HUDEP-2 (cell line): ENCODE measurements at regions not wholly inside any gene's neighbourhood (a gene's known extent, or its start where the extent isn't known, plus 50 kb on each side); places are given as distances from the start of the nearest gene placed in this dataset.
"Not testable (repeated sequence)": the region's sequence is repeated elsewhere in the genome, so short reads cannot be mapped to it uniquely, and the experiment has no call there.

Experiments used
- DNase-seq, 76 experiments: peaks; one replicate each; lab custom pipeline; 2025; ENCODE audit not compliant: unreplicated experiment in 76 of 76; lab: John Stamatoyannopoulos, UW

GRCh38 chr3:127045435-127046045, 62.6 kb downstream of the PLXNA1 start:
- no peak for DNase-seq

DNA sequence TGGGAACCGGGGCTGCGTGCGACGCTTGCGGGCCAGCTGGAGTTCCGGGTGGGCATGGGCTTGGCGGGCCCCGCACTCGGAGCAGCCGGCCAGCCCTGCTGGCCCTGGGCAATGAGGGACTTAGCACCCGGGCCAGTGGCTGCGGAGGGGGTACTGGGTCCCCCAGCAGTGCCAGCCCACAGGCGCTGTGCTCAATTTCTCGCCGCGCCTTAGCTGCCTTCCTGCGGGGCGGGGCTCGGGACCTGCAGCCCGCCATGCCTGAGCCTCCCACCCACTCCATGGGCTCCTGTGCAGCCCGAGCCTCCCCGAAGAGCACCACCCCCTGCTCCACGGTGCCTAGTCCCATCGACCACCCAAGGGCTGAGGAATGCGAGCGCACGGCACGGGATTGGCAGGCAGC, 63.8 kb downstream of the PLXNA1 start:
- not testable (repeated sequence) for DNase-seq

- DNase-seq, result no peak
Observed at GRCh38 chr3:127049393-127049792, 66.5 kb downstream of the PLXNA1 start.

DNA sequence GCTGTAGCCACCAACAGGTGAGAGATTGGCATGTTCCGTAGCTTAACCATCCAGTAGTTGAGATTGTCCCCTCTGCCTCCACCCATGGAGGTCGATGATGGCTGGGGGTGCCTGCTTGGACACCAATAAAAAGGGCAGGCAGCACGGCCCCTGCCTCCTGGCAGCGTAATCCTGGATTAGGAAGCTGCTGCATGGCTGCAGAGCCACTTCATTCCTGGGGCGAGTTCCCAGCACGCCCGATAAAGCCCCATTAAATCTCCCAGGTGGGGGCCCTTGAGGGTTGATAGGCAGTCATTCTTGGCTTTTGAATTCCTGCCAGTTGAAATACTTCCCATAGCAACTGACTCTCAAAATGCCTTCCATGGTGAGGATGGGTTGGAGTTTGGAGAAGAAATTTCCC, 67.8 kb downstream of the PLXNA1 start:
- no peak for DNase-seq

GRCh38 chr3:127052121-127052561, 69.2 kb downstream of the PLXNA1 start:
- no peak for DNase-seq

DNA sequence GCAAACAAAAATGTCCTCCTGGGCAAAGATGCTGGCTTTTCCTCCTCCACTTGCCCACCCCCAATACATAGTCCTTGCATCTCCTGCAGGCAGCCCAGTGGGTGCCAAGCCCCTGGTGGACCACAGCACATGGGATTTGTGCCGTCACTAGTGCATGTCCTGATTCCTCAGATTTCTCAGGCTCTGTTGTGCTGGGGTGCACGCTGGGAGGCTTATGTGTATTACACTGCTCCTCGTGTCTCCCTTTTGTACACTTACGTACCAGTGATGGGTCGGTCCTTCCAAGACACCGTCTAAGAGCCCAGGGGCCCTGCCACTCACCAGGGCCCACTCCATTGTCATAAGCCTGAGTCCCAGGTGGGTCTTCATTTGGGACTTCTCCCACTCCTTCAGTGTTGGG, 70.1 kb downstream of the PLXNA1 start:
- DNase-seq, result no peak

GRCh38 chr3:127053450-127053849, 70.5 kb downstream of the PLXNA1 start:
- DNase-seq, result no peak

GRCh38 chr3:127053979-127054378, 71.1 kb downstream of the PLXNA1 start:
- no peak for DNase-seq

GRCh38 chr3:127056281-127056680, 73.4 kb downstream of the PLXNA1 start:
- no peak for DNase-seq

DNA sequence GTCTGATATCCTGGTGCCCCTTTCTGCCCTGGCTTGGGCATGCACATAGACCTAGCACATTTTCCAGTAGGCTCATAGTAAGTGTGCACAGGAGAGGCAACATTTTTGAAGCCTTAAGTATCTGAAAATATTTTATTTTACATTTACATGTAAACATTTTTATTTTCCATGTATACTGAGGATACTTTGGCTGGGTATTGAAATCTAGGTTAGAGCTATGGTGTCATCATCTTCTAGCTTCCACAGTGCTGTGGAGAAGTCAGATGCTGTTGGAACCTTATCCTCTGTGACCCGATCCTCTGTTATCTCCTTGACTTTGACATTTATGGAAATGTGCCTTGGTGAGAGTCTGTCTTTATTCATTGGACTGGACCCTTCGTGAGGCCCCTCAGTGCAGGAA, 74.1 kb downstream of the PLXNA1 start:
- DNase-seq, result no peak

- no peak for DNase-seq
Observed at GRCh38 chr3:127059072-127059471, 76.2 kb downstream of the PLXNA1 start.

DNA sequence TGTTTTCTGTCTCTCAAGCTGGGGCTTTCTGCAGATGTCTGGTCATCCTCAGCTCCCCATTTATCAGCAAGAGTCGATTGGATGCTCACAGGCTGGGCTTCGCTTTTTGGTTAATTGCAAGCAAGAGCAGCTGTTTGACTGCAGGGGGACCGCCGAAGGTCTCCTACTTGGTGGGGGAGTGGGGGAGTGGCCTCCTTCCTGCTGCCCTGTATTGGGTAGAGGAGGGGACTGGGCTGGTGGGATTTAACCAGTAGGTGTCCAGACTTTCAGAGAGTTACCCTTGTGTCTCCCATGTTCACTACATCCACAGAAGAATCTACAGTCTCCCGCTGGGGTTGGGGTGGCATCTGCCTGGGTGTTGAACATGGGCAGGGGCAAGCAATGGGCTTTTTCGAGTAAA, 78.7 kb downstream of the PLXNA1 start:
- DNase-seq, result no peak

DNA sequence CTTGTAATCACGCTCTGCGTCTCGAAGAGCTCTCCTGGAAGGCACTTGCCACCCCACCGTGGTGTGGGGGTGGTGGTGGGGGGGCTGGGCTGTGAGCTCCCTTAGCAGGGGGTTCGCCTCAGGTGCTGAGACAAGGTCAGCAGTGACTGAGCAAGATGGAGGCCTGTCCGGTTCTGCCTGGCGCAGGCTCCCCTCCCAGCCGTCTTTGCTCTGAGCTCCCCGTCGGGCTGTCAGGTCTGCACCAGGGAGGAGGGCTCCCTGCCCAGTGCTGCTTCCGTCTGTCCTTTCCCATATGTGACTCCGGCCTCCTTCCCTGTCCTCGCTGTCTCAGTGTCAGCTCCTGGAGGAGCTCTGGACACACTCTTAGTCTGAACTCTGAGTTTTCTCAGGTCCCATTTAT, 80.0 kb downstream of the PLXNA1 start:
- DNase-seq, result no peak

GRCh38 chr3:127063916-127064315, 81.0 kb downstream of the PLXNA1 start:
- no peak for DNase-seq

DNA sequence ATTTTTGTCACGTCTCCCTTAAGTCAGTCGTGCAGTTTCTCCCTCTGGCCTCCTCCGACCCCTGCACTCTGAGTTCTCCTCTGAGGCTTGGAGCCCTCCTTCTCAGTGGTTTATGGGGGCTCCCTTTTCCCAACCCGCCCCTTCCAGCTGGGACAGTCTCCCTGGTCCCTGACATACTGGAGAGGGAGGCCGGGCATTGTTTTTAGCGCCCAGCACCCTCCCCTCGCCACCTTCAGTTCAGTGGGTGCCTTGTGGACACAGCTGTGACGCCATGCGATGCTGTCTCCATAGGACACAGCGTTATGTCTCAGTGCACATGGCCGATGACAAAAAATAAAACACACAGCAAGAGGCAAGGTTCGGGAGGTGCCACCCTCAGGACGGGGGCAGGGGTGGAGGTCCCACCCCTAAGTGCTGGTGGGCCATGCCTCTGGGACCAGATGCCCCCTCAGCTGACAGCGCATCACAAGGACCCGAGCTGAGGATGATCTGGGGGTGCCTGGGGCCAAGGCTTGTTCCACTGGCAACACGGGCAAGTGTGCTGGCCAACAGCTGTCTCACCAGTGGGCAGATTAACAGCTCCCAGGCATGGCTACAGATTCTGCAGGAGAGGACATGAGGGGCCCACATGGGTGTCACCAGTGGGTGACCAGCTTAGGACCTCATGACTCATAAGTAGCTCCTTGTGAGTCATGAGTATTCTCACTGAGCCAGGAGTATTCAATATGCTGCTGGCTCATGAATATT, 81.6 kb downstream of the PLXNA1 start:
- DNase-seq, result no peak

GRCh38 chr3:127065138-127065427, 82.2 kb downstream of the PLXNA1 start:
- no peak for DNase-seq

DNA sequence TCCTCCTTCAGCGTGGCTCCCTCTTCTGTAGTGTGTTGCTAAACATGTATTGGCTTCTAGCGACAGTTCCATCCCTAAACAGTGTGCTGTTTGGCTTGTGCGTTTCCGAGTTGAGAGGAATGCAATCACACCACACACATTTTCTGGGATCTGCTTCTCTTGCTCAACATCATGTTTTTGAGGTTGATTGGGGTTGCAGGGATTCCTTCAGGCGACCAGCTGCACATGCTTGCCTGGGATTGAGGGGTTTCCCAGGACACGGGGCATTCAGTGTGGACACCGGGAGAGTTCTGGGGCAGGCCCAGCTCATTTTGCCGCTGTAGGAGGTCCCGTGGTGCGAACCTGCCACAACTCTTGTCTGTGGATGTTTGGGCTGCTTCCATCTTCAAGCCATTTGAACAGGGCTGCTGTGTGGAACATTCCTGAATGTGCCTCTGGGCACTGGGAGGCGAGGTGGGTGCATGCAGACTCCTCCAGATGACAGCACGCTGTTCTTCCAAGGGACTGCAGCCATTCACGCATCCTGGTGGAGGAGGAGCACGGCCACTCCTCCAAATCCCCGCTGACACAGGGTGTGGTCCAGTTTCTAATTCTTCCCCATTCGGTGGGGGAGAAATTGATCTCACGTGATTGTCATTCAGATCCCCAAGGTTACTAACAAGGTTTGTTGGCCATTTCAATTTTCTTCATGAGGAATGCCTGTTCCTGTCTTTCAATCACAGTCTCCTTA, 82.8 kb downstream of the PLXNA1 start:
- no peak for DNase-seq

- no peak for DNase-seq
Observed at GRCh38 chr3:127066635-127067034, 83.7 kb downstream of the PLXNA1 start.

GRCh38 chr3:127067116-127067910, 84.4 kb downstream of the PLXNA1 start:
- DNase-seq, result no peak

DNA sequence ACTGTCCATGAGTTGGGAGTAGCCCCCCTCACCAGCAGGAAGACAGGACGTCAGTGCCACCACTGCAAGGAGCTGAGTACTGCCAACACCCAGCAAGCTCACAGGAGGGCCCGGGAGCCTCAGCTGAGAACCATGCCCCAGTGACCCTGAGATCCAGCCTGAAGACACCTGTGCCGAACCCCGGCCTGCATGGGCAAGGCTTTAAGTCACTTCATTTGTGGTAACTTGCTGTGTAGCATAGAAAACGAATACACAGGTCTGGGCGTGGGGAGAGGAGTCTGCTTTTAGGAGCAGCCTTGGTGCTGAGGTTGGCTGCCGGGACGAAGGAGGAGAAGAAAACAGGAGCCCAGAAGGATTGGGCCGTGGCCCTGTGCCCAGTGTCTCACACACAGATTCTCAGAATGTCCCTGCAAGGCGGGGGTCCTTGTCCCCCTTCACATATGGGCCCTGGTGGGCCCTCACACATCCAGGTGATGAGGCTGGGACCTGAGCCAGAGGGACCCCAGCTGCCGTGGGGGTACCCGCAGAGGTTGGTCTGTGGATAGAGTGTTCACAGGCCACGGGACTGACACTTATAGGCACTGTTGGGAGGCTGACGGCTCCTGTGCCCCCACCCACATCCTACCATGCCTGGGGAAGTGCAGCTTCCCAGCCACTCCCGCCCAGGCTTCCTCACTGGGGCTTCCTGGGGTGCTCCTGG, 85.3 kb downstream of the PLXNA1 start:
- no peak for DNase-seq

DNA sequence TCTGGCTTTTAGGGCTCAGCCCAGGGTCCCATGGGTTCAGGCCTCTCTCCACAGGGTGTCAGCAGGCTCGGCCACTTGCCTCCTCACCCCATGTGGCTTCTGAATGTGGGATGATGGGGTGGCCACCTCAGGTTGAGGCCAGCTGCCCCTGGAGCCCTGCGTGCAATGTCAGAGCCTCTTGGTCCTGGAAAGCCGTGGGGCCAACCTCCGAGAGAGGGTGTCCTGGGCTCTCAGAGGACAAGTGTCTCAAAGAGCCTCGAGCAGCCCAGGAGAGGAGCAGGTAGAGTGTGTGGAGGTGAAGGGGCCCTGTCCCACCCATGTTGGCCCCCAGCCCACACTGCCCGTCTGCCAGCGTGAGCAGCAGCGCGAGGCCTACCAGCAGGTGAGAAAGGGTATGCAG, 86.0 kb downstream of the PLXNA1 start:
- no peak for DNase-seq
